Peyer's patch (tissue), 4 donors: ENCODE measurements at regions not wholly inside any gene's neighbourhood (a gene's known extent, or its start where the extent isn't known, plus 50 kb on each side); places are given as distances from the start of the nearest gene placed in this dataset.

Source experiments
- POLR2A ChIP-seq, 2 donors: fragments of 450-650 bp; IDR thresholded peaks; one replicate each; pipeline ENCODE4 v1.5.1; 2017; ENCODE audit warnings: antibody characterized with exemption in 2 of 2, mild to moderate bottlenecking in 2 of 2, moderate library complexity in 2 of 2
- TF ChIP-seq, protein P1 (sequence below), 6 experiments: fragments of 450-650 bp in 4 of 6; fragments of 200-600 bp in 2 of 6; sonication (generic) in 1 of 6; IDR thresholded peaks; one replicate each; pipeline ENCODE4 v1.5.1; 2017 to 2019; ENCODE audit warnings: antibody characterized with exemption in 6 of 6, mild to moderate bottlenecking in 3 of 6, moderate library complexity in 1 of 6

DNA sequence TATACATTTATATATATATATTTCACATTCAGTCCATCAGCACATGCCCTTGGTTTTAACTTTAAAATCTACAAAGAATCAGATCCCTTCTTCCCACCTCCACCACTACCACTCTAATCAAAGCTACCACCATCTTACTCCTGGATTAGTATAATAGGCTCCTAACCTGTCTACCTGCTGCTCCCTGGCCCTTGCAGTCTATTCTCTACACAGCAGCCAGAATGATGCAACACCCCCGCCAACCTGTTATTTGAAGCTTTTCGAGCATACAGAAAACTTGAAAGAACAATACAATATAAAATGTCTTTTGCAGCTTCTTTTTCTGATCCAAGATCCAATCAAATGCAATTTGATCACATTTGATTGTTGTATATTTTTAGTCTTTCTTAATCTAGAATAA, 165.9 kb upstream of the HMGA2 start:
- TF ChIP-seq, protein P1, sequence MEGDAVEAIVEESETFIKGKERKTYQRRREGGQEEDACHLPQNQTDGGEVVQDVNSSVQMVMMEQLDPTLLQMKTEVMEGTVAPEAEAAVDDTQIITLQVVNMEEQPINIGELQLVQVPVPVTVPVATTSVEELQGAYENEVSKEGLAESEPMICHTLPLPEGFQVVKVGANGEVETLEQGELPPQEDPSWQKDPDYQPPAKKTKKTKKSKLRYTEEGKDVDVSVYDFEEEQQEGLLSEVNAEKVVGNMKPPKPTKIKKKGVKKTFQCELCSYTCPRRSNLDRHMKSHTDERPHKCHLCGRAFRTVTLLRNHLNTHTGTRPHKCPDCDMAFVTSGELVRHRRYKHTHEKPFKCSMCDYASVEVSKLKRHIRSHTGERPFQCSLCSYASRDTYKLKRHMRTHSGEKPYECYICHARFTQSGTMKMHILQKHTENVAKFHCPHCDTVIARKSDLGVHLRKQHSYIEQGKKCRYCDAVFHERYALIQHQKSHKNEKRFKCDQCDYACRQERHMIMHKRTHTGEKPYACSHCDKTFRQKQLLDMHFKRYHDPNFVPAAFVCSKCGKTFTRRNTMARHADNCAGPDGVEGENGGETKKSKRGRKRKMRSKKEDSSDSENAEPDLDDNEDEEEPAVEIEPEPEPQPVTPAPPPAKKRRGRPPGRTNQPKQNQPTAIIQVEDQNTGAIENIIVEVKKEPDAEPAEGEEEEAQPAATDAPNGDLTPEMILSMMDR (IDR thresholded peaks at IDR 0.05): no peak
- no peak for TF ChIP-seq POLR2A (IDR thresholded peaks at IDR 0.05)
